ENCODE measurements at regions not wholly inside any gene's neighbourhood (a gene's known extent, or its start where the extent isn't known, plus 50 kb on each side); places are given as distances from the start of the nearest gene placed in this dataset.

DNA sequence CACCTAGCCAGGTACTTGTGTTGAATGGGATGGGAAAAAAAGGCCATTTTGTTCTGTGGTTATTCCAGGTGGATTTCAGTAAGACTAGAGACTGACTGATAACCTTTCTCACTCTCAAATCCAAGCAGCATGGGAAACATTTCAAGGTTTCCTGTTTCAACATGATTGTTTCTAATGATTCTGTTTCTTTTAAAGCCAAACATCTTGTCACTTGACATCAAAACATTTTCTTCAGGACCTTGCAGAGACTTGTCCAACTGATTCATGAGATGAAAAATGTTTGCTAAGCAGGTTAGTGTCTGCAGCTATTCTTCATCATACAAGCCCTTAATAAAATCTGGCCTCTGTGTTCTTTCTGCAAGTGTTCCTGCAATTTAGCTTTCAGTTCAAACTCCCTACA lies 456.5 kb upstream of the CWC22 start:
- no peak overlapping the region for H3K4me3 ChIP-seq (ENCODE audit: low read length)

GRCh38 chr2:180461761-180462160 lies 454.7 kb upstream of the CWC22 start:
- H3K36me3 ChIP-seq (ENCODE audit: insufficient read depth, low read depth, low read length): no peaks in the 10 kb centered on the region
- no peak overlapping the region for H3K9ac ChIP-seq (ENCODE audit: low read depth, low read length)

More for the DNA sequence above, 456.5 kb upstream of the CWC22 start:
- Histone ChIP-seq H3K9me3 (ENCODE audit: insufficient read depth, low read depth, low read length) (peaks cover 3% of the 10 kb centered on the region), H3K27me3 (ENCODE audit: insufficient read depth, low read length) (no peaks in the 10 kb centered on the region), H3K9ac (ENCODE audit: low read depth, low read length) (no peak overlapping the region), H3K4me1 (ENCODE audit: insufficient read depth, low read length) (no peaks in the 10 kb centered on the region), H3K36me3 (ENCODE audit: insufficient read depth, low read depth, low read length) (no peaks in the 10 kb centered on the region), H3K27ac (ENCODE audit: low read length) (no peak overlapping the region)

GRCh38 chr2:180456801-180457200 lies 449.7 kb upstream of the CWC22 start:
- H3K36me3 ChIP-seq (ENCODE audit: insufficient read depth, low read depth, low read length): no peaks in the 10 kb centered on the region
- no peak overlapping the region for H3K9ac ChIP-seq (ENCODE audit: low read depth, low read length)
- no peaks in the 10 kb centered on the region for H3K9me3 ChIP-seq (ENCODE audit: insufficient read depth, low read depth, low read length)
- no peak overlapping the region for H3K27ac ChIP-seq (ENCODE audit: low read length)
- no peak overlapping the region for H3K4me3 ChIP-seq (ENCODE audit: low read length)
- H3K27me3 ChIP-seq (ENCODE audit: insufficient read depth, low read length): no peaks in the 10 kb centered on the region
- H3K4me1 ChIP-seq (ENCODE audit: insufficient read depth, low read length): no peaks in the 10 kb centered on the region

More at GRCh38 chr2:180461761-180462160, 454.7 kb upstream of the CWC22 start:
- no peaks in the 10 kb centered on the region for H3K4me1 ChIP-seq (ENCODE audit: insufficient read depth, low read length)
- H3K27ac ChIP-seq (ENCODE audit: low read length): no peak overlapping the region
- no peaks in the 10 kb centered on the region for H3K27me3 ChIP-seq (ENCODE audit: insufficient read depth, low read length)
- H3K4me3 ChIP-seq (ENCODE audit: low read length): no peak overlapping the region
- H3K9me3 ChIP-seq (ENCODE audit: insufficient read depth, low read depth, low read length): no peaks in the 10 kb centered on the region

DNA sequence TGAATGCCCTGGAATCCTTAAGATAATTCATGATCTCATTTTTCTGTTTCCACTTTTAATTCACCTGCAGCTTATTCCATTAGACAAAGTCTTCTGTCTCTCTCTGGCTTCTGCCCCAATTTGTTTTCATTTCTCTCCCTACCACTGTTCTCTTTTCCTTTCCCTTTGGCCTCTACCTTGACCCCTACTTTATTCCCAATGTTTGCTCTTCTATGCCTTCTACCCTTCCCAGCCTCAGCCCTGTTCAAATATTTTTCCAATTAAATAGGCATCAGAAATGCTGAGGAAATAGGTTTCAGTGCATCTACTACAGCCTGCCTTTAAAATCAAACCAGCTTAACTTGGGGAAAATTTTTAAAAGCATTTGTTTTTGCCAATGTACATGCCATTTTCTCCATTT lies 443.7 kb upstream of the CWC22 start:
- Histone ChIP-seq H3K4me3 (ENCODE audit: low read length) (no peak overlapping the region), H3K27me3 (ENCODE audit: insufficient read depth, low read length) (no peaks in the 10 kb centered on the region), H3K36me3 (ENCODE audit: insufficient read depth, low read depth, low read length) (no peaks in the 10 kb centered on the region), H3K9ac (ENCODE audit: low read depth, low read length) (no peak overlapping the region), H3K9me3 (ENCODE audit: insufficient read depth, low read depth, low read length) (no peaks in the 10 kb centered on the region), H3K27ac (ENCODE audit: low read length) (no peak overlapping the region), H3K4me1 (ENCODE audit: insufficient read depth, low read length) (no peaks in the 10 kb centered on the region)

DNA sequence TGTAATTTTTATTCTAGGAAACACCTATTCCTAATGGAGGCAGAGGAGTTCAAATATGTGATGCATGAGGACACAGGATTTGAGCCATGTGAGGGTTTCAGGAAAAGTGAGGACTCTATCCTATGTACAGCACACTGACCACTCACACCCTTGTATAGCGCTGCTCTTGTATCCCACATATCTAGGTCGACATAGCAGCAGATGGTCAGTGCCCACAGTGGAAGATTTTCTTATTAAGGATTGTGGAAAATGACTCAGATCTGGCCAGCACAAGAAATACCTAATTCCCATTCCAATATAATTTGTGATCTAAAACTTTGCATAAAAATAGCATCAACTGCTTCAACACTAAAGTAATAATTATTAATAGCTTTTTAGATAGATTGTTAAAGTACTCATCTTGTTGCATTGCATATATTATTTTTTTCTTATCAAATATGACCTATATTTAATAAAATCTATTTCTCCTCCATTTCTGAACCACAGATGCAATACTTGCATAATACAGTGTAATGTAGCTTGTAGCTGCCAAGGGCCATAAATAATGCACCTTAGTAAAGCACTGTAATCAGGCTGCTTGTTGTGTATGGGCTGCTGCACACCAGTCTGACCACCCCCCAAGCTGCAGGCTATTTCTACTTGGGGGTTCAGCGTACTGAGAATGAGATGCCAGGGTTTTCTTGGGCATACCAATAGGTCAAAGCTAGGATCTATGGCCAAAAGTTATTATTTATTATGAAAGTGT lies 442.2 kb upstream of the CWC22 start:
- no peaks in the 10 kb centered on the region for H3K27me3 ChIP-seq (ENCODE audit: insufficient read depth, low read length)
- H3K27ac ChIP-seq (ENCODE audit: low read length): no peak overlapping the region
- H3K4me1 ChIP-seq (ENCODE audit: insufficient read depth, low read length): no peaks in the 10 kb centered on the region
- H3K36me3 ChIP-seq (ENCODE audit: insufficient read depth, low read depth, low read length): no peaks in the 10 kb centered on the region
- no peak overlapping the region for H3K9ac ChIP-seq (ENCODE audit: low read depth, low read length)
- no peak overlapping the region for H3K4me3 ChIP-seq (ENCODE audit: low read length)
- no peaks in the 10 kb centered on the region for H3K9me3 ChIP-seq (ENCODE audit: insufficient read depth, low read depth, low read length)

GRCh38 chr2:180446492-180446891 lies 439.4 kb upstream of the CWC22 start:
- no peaks in the 10 kb centered on the region for H3K27me3 ChIP-seq (ENCODE audit: insufficient read depth, low read length)
- no peaks in the 10 kb centered on the region for H3K9me3 ChIP-seq (ENCODE audit: insufficient read depth, low read depth, low read length)
- H3K9ac ChIP-seq (ENCODE audit: low read depth, low read length): no peak overlapping the region
- H3K4me1 ChIP-seq (ENCODE audit: insufficient read depth, low read length): no peaks in the 10 kb centered on the region
- no peak overlapping the region for H3K27ac ChIP-seq (ENCODE audit: low read length)
- H3K36me3 ChIP-seq (ENCODE audit: insufficient read depth, low read depth, low read length): no peaks in the 10 kb centered on the region
- no peak overlapping the region for H3K4me3 ChIP-seq (ENCODE audit: low read length)

- Histone ChIP-seq H3K9ac (ENCODE audit: low read depth, low read length) (no peak overlapping the region), H3K36me3 (ENCODE audit: insufficient read depth, low read depth, low read length) (no peaks in the 10 kb centered on the region), H3K4me1 (ENCODE audit: insufficient read depth, low read length) (no peaks in the 10 kb centered on the region), H3K4me3 (ENCODE audit: low read length) (no peak overlapping the region), H3K27ac (ENCODE audit: low read length) (no peak overlapping the region), H3K9me3 (ENCODE audit: insufficient read depth, low read depth, low read length) (no peaks in the 10 kb centered on the region), H3K27me3 (ENCODE audit: insufficient read depth, low read length) (no peaks in the 10 kb centered on the region)
Measured at GRCh38 chr2:180443888-180444287, 436.8 kb upstream of the CWC22 start.

- H3K27me3 ChIP-seq (ENCODE audit: insufficient read depth, low read length): no peaks in the 10 kb centered on the region
- no peaks in the 10 kb centered on the region for H3K36me3 ChIP-seq (ENCODE audit: insufficient read depth, low read depth, low read length)
- H3K4me3 ChIP-seq (ENCODE audit: low read length): no peak overlapping the region
- no peak overlapping the region for H3K9ac ChIP-seq (ENCODE audit: low read depth, low read length)
- no peaks in the 10 kb centered on the region for H3K9me3 ChIP-seq (ENCODE audit: insufficient read depth, low read depth, low read length)
- H3K4me1 ChIP-seq (ENCODE audit: insufficient read depth, low read length): no peaks in the 10 kb centered on the region
- no peak overlapping the region for H3K27ac ChIP-seq (ENCODE audit: low read length)
Measured at GRCh38 chr2:180442860-180443644, 436.0 kb upstream of the CWC22 start.

DNA sequence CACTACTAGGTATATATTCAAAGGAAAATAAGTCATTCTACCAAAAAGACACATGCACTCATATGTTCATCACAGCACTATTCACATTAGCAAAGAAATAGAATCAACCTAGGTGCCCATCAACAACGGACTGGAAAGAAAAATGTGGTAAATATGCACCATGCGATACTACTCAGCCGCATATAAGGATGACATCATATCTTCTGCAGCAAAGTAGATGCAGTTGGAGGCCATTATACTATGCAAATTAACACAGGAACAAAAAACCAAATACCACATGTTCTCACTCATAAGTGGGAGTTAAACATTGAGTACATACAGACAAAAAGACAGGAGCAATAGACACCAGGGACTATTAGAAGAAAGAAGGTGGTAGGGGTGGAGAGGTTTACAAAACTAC lies 412.1 kb upstream of the CWC22 start:
- Histone ChIP-seq H3K9me3 (ENCODE audit: insufficient read depth, low read depth, low read length) (no peaks in the 10 kb centered on the region; the same call in 1 of the 2 replicates), H3K27me3 (ENCODE audit: insufficient read depth, low read length) (no peaks in the 10 kb centered on the region), H3K27ac (ENCODE audit: low read length) (no peak overlapping the region), H3K4me3 (ENCODE audit: low read length) (no peak overlapping the region), H3K36me3 (ENCODE audit: insufficient read depth, low read depth, low read length) (no peaks in the 10 kb centered on the region), H3K4me1 (ENCODE audit: insufficient read depth, low read length) (no peaks in the 10 kb centered on the region), H3K9ac (ENCODE audit: low read depth, low read length) (no peak overlapping the region)

GRCh38 chr2:180416627-180417026 lies 409.5 kb upstream of the CWC22 start:
- Histone ChIP-seq H3K36me3 (ENCODE audit: insufficient read depth, low read depth, low read length) (no peaks in the 10 kb centered on the region), H3K4me1 (ENCODE audit: insufficient read depth, low read length) (no peaks in the 10 kb centered on the region), H3K27ac (ENCODE audit: low read length) (no peak overlapping the region), H3K27me3 (ENCODE audit: insufficient read depth, low read length) (no peaks in the 10 kb centered on the region), H3K9ac (ENCODE audit: low read depth, low read length) (no peak overlapping the region), H3K4me3 (ENCODE audit: low read length) (no peak overlapping the region), H3K9me3 (ENCODE audit: insufficient read depth, low read depth, low read length) (no peaks in the 10 kb centered on the region)

DNA sequence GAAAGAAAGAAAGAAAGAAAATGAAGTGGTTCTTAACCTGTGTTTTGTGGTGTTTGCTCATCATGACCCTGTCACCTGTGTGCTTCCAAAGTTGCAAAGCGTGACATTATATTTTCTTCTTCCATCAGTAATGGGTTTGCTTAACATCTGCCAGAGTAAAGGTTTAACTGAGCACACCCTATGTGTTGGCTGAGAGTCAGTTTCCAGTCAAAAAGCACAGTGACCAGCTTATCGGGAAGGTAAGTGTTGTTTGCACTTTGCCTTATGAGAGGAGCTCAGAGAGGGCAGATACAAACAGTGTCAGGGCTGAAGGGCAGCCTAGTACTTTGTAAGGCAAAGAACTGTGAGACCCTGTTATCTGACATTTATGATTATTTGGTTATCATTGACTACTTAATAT lies 406.2 kb upstream of the CWC22 start:
- Histone ChIP-seq H3K4me3 (ENCODE audit: low read length) (no peak overlapping the region), H3K9ac (ENCODE audit: low read depth, low read length) (no peak overlapping the region), H3K27ac (ENCODE audit: low read length) (no peak overlapping the region), H3K36me3 (ENCODE audit: insufficient read depth, low read depth, low read length) (no peaks in the 10 kb centered on the region), H3K4me1 (ENCODE audit: insufficient read depth, low read length) (no peaks in the 10 kb centered on the region), H3K9me3 (ENCODE audit: insufficient read depth, low read depth, low read length) (no peaks in the 10 kb centered on the region), H3K27me3 (ENCODE audit: insufficient read depth, low read length) (no peaks in the 10 kb centered on the region)

DNA sequence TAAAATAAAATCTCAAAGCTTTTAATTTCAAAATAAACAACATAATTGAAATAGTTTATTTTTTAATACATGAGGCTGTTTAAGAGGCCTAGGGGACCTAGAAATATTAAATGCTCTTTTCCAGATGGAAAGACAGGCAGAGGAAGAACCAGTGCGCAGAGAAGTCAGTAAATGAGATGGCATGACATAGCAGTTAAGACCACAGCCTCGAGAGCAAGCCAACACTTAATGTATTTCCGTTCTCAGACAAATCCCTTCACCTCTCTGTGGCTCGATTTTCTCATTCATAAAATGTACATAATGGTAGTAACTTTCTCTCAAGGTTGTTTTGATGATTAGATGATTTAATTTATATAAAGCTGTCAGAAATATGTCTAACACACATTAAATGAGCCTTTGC lies 405.1 kb upstream of the CWC22 start:
- Histone ChIP-seq H3K4me1 (ENCODE audit: insufficient read depth, low read length) (no peaks in the 10 kb centered on the region), H3K4me3 (ENCODE audit: low read length) (no peak overlapping the region), H3K27ac (ENCODE audit: low read length) (no peak overlapping the region), H3K36me3 (ENCODE audit: insufficient read depth, low read depth, low read length) (no peaks in the 10 kb centered on the region), H3K9me3 (ENCODE audit: insufficient read depth, low read depth, low read length) (no peaks in the 10 kb centered on the region), H3K9ac (ENCODE audit: low read depth, low read length) (no peak overlapping the region), H3K27me3 (ENCODE audit: insufficient read depth, low read length) (no peaks in the 10 kb centered on the region)
